CD4-positive, alpha-beta T cell treated with Interleukin-17A for 1 hour (primary cell): ENCODE measurements at regions not wholly inside any gene's neighbourhood (a gene's known extent, or its start where the extent isn't known, plus 50 kb on each side); places are given as distances from the start of the nearest gene placed in this dataset.
"Not testable (repeated sequence)": the region's sequence is repeated elsewhere in the genome, so short reads cannot be mapped to it uniquely, and the experiment has no call there.

Source experiments
- DNase-seq: peaks from one replicate; pipeline ENCODE4 v3.0.0-alpha.2; 2020

DNA sequence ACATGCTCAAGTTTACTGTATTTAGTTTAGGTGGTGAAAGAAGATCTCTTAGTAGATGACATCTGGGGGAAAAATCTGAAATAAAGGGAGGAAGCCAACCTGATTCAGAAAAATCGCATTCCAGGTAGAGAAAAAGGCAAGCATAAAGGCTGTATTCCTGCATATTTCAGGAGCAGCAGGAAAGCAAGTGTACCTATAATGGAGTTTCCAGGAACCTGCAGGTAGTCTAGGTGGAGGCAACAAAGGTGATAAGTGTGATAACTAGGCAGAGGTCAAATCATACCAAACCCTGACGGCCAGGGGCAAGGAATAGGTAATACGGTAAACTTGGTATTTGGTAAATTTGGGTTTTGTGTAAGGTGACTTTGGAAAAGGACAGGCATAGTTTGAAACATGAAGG is 132.8 kb upstream of the GOT2 start:
- no peak for DNase-seq

DNA sequence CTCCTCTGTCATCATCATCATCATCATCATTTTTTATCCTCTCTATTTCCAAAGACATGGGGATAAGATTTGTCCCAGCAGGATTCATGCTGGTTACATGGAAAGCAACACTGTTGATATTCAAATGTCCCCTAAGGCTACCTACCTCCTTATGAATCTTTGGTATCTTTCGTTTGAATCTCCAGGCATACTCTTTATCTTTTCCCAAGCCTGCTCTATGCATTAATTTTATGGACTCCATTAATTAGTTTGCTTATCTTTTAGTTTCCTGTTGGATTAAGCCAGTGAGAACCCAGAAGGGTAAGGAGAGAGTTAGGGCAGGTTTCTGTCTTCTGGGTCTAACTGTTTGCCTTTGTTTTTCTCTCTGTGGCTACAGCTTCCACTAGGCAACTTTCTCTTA is 129.6 kb upstream of the GOT2 start:
- no peak for DNase-seq

DNA sequence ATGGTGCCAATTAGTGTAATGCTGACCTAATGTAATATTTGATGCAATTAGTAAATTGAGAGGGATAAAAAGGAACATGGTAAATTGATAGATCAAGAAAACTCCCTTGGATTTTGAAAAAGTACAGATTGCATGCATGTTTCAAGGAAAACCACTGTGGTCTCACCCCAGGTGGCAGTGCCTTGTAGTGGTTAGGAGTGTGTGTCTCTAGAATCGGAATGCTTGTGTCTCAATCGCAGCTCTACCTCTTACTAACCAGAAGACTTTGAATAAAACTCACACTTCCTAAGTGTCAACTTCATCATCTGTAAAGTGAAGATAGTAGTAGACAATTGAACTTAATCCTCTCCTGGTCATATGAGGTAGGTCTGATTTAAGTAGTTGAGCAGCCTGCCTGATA is 128.9 kb upstream of the GOT2 start:
- DNase-seq, result no peak

DNA sequence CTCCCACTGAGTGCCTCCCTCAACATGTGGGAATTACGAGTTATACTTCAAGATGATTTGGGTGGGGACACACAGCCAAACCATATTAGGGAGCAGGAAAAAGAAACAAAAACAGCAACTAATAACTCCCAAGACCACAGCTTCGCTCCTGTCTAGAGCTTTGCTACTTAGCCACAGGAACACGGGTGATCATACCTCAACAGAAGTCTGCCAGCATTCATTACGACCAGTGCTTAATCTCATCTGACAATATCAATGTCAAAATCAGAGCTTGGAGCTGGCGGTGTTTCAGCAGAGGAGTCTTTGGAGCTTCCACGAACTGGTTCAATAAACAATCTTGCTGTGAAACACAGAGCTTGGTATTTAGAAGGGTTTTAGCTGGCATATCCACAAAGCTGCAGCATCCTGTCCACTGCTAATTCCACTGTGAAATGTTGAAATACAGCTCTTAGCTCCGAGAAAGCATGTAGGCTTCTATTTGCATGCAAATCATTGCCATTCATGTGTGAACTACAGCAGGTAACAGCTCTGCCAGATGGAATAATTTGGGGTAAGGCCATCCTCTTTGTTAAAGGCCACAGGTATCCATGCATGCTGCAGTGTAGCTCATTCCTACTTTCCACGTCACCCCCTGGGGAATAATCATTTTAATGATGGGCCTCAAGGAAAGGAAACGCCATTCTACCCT is 128.4 kb upstream of the GOT2 start:
- DNase-seq, result no peak

DNA sequence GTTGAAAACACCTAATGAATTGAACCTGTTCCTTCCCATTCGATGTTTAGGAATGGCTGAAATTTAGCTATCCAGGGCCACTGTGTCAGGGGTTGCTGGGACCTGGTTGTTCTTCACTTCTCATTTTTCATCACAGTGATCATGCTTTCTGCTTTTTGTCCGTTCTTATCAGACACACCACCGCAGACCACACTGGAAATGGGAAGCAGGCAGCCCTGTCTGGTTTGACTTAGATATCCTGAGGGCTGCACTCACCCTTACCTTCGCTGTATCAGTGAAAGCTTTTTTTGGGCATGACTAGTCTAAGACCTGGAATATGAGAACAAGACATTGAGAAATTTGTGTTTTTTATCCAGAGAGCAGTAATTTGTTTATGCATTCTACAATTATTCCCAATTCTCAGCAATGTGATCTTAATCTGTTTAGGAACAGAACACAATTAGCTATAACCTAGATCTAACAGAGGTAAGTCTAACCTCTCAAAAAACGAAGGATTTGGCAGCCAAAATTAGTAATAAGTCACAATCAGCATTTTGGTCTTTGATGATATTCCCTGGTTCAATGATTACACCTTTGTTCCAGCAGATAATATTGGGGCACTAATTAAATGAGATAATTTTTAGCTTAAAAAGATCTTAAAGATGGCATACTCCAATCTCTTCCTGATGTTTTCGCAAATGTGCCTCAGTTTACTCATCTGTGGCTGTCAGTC is 126.0 kb upstream of the GOT2 start:
- no peak for DNase-seq

DNA sequence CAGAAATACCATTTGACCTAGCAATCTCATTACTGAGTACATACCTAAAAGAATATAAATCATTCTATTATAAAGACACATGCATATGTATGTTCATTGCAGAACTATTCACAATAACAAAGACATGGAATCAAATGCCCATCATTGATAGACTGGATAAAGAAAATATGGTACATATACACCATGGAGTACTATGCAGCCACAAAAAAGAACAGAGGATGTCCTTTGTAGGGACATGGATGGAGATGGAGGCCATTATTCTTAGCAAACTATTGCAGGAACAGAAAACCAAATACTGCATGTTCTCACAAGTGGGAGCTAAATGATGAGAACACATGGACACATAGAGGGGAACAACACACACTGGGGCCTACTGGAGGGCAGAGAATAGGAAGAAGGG is 124.5 kb upstream of the GOT2 start:
- DNase-seq, result not testable (repeated sequence)

DNA sequence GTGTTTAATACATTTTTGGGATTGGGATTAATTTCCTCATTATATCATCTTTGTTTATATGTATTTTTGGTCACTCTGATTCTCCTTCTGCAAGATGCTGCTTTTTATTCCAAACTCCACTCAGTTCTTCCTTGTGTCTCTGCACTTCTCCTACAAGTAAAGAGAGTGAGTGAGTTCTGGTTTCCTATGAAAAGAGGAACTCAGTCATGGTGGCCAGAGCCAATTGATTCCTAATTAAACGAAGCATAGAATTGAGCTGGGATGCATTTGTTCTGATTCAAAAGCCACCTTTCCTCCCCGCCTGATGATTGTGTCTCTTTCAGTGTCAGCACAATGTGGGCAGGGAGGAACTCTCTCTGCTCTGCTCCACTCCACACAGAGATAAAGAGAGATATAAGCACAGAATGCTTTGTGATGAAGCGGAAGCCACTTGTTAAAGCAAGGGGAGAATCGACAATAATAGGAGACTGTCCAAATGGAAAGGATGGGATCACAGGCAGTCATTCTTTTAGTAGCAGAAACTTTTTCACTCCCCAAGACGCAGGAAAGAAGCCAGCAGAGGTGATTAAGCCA is 121.3 kb upstream of the GOT2 start:
- DNase-seq, result no peak

DNA sequence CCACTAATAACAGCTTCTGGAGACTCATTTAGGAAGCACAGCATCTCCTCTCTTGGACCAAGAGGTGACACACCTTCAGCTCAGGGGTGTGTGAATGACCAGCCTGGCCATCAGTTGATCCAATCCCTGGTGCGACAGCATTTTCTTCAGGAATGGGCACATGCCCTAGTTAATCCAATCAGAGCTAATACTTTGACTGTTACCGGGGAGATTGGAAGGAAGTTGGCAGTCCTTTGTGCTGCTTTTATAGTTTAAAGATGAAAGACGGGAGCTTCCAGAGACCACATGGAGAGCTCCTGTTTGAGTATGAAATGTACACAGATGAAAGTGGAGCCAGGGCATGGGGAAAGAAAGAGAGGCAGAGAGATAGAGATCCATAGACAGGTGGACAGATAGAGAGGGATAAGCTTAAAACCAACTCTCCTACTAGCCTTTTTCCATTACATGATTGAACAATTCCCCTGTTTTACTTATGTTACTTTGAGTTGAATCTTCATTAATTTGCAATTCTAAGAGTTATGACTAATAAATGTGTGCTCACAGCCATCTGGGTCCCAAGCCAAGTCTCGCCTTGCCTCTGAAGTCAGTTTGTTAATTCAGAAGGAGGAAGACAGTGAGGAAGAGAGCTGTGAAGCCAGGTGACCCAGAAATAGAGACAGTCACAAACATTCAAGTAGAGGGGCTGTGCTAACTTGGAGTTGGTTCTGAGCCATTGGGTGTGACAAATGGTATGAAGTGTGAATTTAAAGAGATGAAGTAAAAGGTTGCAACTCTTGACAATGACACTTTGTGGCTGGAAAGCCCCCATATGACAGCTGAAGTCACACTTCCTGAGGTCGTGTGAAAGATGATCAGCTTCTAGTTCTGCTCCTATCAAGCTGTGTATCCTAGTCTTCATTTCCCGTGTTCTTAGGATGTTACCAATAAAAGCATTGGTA is 120.0 kb upstream of the GOT2 start:
- DNase-seq, result no peak

DNA sequence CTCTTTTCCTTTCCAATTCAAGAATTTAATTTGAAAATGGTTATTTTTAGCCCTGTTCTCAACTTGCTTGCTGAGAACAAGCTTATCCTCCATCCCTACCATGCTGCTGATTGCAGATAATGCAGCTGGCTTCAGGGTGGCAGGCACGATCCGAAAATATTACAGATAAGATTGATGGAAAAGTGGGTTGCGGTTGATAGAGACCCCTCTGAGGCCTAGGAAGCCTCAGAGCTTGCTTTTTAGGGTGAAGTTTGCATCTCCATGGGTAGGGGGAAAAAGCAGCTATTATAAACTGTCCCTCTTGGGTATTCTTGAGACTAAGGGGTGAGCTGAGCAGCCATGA is 116.5 kb upstream of the GOT2 start:
- no peak for DNase-seq

DNA sequence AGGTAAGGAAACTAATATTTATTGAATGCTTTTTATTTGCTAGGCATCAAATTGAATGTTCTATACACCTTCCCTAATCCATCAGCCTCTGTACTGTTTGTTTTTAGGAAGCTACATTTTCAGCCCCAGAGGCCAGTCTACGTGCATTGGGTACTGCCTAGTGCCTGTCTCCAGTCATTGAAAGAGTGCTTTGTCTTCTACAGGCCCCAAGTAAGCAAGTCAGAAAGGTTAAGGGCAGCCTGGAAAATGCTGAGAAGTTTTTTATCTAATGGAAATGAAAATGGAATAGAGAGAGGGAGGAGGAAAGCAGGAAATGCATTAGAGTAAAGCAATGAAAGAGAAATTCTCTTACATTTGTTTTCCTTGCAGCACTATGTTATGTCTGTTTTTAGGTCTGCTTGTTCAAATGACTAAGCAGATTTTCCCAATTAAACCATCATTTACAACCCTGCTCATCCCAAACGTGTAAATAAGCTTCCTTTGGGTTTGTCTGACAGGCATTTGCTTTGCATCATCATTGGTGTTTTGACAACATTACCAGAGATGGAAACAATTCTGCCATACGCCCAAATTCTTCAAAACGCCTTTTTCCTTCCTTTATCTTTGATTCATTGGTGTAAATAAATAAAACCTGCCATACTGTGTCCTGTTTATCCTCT is 116.0 kb upstream of the GOT2 start:
- no peak for DNase-seq

DNA sequence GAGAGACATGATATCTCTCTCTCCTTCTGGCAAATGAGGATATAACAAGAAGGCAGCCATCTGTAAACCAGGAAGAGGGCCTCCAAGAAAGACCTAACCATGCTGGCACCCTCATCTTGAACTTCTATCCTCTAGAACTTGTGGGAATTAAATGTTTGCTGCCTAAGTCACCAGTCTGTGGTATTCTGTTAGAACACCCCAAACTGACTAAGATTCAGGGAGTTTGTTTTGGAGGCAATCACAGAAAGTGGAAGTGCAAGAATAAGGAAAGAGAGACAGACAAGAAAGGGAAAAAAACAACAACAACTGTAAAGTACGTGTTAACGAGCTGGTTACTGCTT is 114.5 kb upstream of the GOT2 start:
- DNase-seq, result no peak

DNA sequence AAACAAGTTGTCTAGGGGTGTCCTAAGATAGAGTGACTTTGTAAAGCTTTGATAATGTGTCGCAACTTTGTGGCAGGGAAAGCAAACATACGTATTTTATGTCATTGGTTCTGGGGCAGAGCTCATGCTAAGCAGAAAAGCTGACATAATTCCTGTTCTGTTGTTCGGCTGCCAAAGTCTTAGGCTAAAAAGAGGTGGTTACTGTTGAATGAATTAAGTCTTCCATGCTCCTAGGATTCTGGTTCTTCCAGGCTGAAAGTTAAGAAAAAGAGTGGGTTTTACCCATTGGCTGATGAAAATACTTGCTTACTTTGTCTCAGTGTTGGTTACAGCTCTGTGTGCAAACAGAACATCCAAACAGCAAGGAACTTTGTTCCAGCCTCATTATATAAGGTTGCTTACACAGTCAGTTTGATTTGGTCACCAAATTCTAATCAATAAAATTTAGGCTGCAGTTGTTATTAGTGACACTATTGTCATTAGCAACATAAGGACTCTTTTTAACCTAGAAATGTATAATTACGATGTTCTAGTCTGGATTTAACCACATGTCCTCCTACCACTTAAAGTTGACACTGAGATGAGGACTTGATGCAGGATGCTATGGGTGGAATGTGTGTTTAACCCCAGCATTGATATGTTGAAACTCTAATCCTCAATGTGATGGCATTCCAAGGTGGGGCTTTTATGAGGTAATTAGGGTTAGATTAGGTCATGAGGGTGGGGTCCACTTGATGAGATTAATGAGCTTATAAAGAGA is 114.0 kb upstream of the GOT2 start:
- DNase-seq, result no peak

DNA sequence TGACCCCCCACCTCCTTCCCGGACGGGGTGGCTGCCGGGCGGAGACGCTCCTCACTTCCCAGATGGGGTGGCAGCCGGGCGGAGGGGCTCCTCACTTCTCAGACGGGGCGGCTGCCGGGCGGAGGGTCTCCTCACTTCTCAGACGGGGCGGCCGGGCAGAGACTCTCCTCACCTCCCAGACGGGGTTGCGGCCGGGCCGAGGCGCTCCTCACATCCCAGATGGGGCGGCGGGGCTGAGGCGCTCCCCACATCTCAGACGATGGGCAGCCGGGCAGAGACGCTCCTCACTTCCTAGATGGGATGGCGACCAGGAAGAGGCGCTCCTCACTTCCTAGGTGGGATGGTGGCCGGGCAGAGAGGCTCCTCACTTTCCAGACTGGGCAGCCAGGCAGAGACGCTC is 112.1 kb upstream of the GOT2 start:
- DNase-seq, result not testable (repeated sequence)

DNA sequence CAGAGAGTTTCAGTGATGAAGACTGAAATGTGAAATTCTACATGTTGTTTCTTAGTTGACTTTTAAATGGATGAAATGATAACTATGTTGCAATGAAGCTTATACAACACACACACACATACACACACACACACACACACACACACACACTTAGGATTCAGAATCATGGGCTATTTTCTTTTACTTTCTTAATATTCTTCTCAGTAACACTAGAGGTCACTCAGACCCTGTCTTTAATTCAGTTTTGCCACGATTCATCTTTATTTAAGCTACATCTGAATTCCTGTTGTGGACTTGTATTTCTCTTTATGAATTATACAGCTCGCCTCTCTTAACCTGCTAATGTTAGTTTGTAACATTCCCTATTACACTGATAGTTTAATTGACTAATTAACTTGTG is 109.6 kb upstream of the GOT2 start:
- DNase-seq, result peak; percentile 1

DNA sequence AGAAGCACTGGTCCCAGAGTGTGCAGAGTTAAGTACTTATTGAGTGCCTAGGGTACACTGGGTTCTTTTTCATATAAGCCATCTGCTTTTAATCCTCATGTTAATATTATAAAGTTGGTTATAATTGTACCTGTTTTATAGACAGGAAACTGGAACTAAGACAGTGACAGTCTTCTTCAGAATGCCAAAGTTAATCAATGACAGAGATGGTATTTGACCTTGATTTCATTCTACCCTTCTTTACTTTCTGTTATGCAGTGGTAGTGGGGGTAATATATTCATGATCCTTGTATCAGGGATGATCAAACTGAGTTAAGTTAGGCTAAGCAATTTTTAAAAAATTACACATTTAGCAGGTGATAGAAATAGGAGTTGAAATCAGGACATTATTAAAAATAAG is 108.6 kb upstream of the GOT2 start:
- no peak for DNase-seq

DNA sequence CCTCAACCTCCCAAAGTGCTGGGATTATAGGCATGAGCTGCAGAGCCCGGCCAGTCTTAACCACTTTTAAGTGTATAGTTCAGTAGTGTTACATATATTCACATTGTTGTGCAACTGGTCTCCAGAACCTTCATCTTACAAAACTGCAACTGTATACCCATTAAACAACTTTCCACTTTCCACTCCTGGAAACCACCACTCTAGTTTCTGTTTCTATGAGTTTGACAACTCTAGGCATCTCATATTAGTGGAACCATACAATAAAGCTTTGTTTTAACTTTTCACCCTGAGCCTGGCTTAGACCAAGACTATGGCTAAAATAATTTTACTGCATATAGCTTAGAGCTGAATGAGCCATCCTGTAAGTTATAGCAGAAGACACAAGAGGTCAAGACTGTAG is 108.0 kb upstream of the GOT2 start:
- no peak for DNase-seq

DNA sequence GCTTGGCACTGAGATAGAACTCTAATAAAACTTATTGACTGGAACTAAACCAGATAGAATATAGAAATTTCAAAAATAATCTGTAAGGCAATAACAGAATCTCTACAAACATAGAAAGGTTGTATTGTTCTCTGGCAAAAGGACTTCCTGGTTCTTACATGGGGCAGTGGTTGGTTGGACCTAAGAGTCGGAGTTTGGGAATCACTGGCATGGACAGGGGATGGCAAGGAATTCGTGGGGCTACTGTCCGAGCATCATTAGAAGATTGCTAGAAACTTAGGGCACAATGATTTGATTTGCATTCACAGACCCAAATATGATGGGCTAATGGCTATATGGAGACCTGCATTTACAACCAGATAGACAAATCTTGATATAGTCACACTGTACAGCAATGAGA is 103.8 kb upstream of the GOT2 start:
- DNase-seq, result no peak

DNA sequence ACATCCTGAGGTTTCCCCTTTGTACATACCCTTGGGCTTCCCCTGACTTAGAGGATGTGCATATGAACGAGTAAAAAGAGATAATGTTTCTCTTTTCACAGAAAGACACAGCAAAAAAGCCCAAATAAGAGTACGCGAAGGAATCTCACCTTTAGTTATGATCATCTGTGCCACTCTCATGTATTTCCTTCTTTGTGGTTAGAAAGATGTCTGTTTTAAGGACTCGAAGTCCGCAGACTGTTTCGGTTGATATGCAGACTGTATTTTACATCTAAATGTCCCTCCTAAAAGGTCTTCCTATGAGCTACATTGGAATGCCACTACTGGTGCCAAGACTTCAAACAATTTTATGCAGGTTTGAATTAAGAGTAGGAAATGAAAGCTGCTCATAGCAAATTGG is 102.3 kb upstream of the GOT2 start:
- DNase-seq, result no peak

DNA sequence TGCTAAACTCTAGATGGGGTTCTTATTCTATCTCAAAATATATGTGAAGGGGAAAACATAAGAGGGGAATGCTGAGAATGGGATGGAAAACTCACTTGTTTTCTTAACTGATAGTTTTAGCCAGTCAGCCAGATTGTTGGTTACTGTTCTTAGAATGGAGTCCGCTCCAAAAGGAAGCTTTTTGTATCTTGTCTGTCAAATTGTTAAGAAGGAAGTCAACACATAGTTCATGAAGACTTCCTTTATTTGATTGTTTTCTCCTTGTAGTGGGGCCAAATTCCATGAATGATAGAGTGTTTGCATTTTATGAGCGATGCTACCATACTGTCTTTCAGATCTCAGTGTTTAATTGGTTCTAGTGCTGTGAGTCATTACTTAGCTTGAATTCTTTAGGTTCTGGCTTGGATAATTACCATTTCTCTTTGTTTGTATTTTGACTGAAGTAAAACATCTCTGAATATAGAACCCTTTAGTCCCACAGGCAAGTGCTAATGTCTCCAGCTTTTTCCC is 98.3 kb upstream of the GOT2 start:
- DNase-seq, result no peak

DNA sequence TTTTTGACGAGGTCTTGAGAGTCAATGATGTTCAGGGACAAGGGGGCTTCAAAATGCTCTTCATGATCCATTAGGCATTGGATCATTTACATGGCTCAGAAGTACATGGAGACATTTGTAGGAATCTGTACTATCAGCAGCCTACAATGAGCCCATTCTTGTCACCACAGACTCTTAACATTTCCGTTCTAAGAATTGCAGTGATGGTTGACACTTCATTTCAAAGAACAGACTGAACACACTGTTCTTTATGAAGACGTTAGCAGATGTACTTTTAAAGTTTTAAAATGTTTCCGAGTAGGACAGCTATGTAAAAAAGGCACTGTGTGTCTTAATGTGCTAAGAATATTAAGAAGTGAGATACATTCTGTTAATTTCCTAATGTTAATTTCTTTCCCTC is 97.3 kb upstream of the GOT2 start:
- DNase-seq, result no peak

DNA sequence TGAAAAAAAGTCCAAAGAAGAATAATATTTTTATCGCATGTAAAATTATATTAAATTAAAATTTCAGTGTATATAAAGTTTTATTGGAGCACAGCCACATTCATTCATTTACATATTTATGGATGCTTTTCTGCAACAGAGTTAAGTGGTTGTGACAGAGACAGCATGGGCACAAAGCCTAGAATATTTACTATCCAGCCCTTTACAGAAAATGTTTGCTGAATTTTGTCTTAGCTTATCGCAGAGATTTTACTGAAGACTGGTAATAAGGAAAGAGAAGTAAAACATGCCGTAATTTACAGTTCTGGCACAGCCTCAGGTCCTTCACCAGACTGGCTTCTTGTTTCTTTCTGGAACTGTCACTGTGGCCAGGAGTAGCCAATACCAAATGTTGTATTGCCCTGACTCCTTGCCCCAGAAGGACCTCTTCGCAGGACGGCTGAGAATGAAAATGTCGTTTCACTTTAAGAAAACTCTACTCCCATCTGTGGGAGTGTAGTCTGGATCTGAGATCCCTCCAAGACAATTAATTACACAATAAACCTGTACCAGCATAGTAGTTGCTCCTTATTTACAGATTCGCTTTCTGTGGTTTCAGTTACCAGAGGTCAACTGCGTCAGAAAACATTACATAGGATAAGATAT is 94.9 kb upstream of the GOT2 start:
- DNase-seq, result no peak

DNA sequence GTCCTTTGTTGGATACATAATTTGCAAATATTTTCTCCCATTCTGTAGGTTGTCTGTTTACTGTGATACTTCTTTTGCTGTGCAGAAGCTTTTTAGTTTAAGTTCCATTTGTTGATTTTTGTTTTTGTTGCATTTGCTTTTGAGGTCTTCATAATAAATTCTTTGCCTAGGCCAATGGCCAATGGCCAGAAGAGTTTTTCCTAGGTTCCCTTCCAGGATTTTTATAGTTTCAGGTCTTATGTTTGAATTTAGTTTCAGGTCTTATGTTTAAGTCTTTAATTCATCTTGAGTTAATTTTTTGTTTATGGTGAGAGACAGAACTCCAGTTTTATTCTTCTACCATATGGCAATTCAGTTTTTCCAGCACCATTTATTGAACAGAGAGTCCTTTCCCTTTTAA is 90.1 kb upstream of the GOT2 start:
- no peak for DNase-seq
